Activated CD8-positive, alpha-beta memory T cell treated with anti-CD3 and anti-CD28 coated beads, Interleukin-2, amount 50 U/mL, for 24 hours (primary cell): ENCODE measurements at regions not wholly inside any gene's neighbourhood (a gene's known extent, or its start where the extent isn't known, plus 50 kb on each side); places are given as distances from the start of the nearest gene placed in this dataset.
"Not testable (repeated sequence)": the region's sequence is repeated elsewhere in the genome, so short reads cannot be mapped to it uniquely, and the experiment has no call there.

Experiments used
- DNase-seq: peaks from one replicate; pipeline ENCODE4 v3.0.0-alpha.2; 2020; ENCODE audit errors: extremely low read depth

DNA sequence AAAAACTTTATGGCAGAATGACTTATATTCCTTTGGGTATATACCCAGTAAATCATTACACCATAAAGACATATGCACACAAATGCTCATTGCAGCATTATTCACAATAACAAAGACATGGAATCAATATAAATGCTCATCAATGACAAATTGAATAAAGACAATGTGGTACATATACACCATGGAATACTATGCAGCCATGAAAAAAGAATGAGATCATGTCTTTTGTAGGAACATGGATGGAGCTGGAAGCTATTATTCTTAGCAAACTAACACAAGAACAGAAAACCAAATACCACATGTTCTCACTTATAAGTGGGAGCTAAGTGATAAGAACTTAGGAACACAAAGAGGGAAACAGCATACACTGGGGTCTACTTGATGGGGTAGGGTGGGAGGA, 321.7 kb downstream of the ZNF674 start:
- not testable (repeated sequence) for DNase-seq

DNA sequence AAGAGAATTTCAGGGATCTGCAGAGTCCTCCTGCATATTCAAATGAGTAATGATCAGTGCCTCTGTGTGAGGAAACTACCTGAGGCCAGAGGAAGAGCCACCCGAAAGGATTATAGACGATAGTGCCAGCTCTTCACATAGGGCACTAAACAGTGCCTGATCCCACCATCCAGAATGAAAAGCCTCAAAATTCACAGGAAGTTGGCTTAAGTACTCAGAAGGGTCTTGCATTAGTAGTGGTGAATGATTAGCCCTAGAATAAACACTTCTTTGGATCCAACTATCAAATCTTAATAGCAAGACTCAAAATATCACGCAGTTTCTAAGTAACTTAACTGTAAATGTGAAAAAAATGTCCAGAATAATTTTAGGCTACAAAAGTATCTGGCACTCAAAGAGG, 324.4 kb downstream of the ZNF674 start:
- DNase-seq: no peak

DNA sequence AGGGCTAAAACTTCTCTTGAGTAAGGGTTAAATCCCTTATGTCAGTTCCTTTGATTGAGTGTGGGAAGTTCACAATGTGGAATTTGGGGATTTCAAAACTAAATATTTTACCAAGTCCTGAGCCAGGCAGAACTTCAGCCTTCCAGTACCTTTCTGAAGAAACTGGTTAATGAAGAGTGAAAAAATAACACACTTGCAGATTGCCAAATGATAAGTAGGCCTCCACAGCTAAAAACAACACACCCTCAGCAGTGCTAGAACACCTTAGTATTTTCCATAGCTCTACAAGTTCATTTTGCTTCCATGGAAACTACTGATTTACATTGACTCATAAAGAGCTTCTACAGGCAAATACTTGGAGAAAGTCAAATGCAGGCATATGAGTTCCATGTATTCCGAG, 326.8 kb downstream of the ZNF674 start:
- DNase-seq: no peak

DNA sequence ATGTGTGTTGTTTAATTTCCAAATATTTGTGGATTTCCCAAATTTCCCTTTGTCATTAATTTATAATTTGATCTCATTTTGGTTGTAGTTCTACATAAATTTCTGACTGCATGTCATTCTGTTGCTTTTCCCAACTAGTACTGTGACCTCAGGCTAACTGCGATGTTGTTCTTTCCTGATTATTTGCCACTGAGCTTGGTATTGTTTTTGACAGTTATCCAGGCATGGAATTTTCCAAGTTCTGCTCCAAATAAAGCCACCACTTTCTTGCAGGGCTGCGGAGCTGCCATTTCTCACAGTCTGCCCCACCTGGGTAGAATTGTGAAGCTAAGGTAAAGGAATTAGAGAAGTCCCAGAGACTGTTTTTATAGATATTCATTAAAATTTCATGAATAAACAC, 328.8 kb downstream of the ZNF674 start:
- no peak for DNase-seq

DNA sequence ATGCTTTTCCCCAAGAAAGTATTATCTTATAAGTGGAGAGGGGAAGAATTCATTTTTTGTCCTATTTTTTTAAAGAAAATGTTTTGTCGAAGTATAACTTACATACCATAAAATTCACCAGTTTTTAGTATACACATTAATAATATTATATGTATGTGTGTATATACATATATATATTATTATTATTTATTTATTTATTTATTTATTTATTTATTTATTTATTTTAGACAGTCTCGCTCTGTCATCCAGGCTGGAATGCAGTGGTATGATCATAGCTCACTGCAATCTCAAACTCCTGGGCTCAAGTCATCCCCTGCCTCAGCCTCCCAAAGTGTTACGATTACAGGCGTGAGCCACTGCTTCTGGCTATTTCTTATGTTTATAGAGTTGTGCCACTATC, 334.1 kb downstream of the ZNF674 start:
- DNase-seq: no peak

DNA sequence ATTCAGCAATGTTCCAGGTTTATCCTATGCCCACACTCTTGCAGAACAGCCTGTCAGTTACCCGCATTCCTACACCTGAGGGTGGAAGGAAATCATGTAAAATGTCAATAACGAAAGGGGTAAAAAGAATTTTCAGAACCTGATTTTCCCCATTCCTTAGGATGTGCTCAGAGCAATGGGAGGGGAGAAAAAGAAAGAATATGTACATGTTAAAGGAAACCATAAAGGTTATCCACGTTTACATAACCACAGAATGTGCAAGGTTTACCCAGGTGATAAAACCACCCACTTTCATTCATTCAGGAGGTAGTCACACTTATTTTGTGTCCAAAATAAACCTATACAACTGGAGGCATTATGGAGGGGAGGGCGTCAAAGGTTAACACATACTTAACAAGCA, 335.5 kb downstream of the ZNF674 start:
- no peak for DNase-seq

DNA sequence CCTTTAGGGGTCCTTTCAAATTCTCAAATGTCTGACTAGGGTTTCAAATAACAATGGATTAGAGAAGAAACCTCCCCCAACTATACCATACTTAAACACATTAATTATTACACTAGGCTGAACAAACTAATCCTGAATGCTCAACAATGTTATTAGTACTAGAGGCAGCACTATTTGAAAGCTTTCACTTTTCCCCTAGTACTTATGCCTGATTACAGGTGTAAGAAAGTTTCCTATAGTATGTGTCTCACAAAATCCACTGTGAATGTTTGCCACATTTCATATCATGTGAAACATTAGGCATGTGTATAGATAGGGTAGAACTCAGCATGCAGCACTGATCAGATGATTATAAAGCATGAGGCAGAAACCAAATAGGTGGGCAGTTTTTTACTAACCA, 336.2 kb downstream of the ZNF674 start:
- DNase-seq: no peak

DNA sequence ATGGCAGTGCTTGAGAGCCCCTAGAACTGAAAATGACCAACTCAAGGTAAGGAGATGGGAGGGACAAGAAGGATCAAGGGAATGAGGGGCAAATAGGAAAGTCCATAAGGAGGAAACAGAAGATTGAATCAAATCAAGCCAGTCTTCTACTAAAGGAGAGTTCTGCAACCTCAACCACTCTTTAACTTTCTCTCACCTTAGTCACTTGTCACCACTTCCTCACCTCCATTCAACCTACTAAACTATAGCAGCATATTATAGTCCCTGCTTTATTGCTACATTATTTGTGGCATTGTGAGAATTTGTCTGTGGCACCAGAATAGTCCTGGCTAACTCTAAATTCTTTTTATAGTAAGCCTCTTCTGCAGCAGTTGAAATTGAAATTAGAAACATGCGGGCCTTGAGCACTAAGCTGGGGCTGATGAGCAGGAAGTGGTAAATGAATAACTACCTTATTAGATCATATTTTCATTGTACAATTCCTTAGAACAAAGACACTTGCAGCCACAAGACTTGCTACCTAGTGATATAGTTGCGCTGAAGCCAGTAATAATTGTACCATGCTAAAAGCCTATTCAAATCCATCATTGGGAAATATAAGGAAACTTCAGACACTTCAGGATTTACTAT, 336.9 kb downstream of the ZNF674 start:
- no peak for DNase-seq

DNA sequence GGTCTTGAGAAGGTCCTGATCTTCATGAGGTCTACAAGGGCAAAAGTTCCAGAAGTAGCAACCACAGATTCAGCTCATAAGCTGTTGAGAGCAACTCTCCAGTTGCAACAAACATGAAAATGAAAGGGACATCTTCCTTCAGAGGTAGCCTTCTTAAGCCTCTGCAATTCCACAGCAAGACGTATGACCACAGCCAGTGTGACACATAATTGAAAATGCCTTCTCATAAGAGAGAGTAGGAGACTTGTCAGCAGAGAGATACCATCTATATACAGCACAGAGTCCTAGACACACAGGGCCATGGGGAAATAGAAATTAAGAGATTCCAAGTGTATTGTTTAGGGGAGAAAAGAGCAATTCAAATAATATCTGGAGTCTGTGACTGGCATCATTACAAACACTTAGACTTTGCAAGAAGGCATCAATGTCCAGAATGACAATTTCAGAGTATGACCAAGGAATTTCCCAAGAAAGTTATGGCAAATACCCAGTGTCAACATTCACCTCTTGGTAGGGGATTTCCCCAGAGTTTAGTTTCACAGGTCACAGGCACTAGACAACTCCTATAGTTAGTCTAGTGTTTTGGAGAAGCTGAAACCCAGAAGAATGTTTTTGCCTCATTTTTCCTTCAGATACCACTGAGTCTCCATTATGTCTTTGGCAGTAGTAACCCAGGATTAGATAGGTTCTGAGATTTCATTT, 340.3 kb downstream of the ZNF674 start:
- no peak for DNase-seq

DNA sequence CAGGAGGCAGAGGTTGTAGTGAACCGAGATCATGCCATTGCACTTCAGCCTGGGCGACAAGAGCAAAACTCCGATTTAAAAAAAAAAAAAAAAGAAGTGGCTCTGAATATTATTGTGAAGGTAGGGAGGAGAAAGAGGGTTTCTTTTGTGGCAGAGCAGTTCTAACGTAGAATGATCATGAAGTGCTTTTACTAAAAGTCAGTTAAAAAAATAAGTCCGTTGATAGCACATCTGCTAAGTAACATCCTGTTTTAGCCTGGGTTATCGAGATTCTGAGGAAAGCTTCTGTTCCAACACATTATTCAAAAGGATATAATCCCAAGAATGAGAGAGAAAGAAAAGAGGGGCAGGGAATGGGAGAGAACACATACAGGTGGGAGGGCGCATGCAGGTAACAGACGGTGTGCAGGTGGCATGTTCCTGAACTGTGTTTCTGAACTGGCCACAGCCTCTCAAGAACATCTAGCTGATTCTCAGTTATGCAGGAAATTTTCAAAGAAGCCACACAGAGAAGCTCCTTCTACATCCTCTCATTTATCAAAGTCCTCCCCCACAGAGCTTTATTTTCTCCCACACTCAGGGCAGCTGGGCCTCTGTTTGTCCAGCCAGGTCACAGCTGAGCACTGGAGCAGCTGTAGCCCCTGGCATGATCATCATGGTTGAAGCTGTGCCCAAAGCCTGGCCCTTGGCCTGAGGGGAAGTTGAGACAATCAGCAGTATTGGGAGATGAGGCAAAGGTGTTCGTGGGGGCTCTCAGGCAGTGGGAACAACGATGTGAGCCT, 342.3 kb downstream of the ZNF674 start:
- no peak for DNase-seq

DNA sequence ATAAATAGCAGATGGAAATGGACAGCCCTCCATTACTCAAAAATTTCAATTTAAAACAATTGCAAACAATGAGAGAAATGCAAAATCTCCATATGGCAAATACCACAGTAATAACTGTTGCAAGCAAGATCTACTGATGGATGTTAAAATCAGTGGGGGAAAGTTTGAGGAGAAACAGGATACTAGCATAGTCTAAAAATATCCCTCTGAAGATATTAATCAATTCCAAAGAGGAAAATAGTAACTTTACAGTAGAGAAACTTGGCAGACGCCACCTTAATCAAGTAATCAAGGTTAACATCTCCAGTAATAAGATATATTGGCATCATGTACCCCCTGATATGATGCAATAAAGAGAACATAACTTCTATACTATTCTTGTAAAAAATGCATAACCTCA, 344.8 kb downstream of the ZNF674 start:
- no peak for DNase-seq

DNA sequence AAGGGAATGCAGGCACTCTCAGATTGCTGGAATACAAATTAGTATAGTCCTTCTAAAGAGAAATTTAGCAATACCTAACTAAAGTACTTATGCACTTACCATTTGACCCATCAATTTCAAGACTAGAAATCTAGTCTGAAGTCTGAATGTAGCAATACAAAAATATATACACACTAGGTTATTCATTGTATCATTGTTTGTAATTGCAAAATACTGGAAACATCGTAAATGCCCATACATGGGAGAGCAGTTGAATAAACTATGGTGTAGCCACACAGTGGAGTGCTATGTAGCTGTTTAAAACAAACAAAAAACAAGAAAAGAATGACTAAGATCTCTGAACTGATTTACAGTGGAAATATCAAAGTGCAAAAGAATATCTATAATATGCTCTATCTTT, 346.4 kb downstream of the ZNF674 start:
- no peak for DNase-seq

DNA sequence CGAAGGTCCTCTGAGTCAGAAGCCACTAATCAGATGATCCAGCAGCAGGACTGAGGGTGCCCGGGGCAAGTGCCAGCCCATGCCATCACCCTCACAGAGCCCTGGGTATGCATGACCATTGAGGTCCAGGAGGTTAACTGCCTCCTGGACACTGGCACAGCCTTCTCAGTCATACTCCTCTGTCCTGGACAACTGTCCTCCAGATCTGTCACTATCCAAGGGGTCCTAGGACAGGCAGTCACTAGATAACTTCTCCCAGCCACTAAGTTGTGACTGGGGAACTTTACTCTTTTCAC, 358.5 kb downstream of the ZNF674 start:
- DNase-seq: not testable (repeated sequence)

DNA sequence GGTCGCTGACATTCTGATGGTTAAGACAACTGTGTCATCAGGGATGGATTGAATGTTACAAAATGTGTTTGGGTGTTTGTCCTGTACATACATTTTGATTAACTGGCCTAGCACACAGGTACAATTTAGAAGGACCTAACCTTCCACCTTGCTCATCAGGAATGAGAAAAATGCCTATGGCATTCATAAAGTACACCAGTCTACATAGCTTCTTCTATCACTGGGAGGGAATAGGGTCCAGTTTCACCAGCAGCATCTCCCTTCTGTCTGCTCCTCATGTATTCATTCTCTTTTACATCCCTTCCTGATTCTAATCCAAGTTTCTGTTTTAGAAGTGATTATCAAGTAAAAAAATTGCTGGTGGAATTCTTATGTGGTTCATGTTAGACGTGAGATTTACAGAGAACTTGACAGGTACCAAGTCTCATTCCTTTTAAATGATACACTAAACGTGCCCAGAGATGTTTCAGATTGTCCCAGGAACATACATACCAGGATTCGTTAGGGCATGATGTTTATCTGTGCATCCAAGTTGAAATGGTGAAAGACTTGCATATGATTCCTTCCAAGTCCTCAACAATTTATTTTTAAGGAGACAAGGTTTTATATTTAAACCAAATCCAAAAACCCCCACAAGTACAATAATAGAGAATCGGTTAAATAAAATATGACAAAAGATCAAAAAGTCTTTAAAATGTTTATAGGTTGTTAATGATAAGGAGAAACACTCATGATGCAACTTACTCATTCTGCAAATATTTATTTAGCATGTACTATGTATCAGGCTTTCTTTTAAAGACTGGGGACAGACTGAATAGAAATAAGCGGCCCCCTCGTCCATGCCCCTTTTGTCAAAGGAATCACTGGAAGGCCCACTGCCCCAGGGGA, 359.1 kb downstream of the ZNF674 start:
- DNase-seq: no peak

DNA sequence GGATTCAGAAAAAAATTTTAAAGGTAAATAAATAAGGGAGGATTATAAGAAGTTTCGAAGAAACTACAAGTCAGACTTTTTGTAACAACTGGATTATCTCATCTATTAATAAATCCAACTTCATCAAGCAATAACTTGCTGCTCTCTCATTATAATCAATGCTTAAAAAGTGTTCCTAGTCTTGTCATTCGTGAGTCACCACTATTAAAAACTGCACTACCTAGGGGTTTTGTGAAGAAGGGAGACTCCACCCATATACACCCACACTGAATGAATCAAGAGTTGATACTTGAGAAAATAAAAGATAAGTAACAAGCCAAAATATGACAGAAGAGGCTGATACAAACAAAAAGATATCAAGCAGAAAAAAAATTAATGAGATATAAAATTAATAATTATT, 360.5 kb downstream of the ZNF674 start:
- no peak for DNase-seq

DNA sequence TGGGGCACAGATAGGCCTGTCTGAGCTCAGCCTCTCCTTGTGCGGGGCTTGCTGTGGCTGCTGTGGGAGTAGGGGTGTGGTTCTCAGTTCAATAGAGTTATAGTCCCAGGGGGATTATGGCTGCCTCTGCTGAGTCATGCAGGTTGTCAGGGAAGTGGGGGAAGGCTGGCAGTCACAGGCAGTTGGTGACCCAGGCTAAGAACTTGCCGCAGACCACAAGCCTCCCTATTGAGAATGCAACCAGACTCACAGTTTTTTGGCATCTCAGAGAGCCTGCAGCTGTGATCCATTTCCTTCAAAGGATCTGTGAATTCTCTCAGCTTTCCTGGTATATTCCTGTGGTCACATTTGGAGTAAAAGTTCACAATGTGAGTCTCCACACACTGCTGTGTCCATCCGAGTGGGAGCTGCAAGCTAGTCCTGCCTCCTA, 364.9 kb downstream of the ZNF674 start:
- no peak for DNase-seq

DNA sequence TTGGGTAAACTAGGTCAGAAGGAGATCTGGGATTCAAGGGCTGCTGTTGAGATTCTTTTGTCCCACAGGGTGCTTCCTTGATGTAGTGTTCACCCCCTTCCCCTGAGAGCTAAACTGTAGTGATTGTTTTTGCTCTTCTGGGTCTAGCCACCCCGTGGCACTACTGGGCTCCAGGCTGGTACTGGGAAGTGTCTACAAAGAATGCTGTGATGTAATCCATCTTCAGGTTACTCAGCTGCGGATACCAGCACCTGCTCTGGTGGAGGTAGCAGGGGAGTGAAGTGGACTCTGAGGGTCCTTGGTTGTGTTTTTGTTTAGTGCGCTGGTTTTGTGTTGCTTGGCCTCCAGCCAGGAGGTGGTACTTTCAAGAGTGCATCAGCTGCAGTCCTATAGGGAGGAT, 365.5 kb downstream of the ZNF674 start:
- DNase-seq: no peak

DNA sequence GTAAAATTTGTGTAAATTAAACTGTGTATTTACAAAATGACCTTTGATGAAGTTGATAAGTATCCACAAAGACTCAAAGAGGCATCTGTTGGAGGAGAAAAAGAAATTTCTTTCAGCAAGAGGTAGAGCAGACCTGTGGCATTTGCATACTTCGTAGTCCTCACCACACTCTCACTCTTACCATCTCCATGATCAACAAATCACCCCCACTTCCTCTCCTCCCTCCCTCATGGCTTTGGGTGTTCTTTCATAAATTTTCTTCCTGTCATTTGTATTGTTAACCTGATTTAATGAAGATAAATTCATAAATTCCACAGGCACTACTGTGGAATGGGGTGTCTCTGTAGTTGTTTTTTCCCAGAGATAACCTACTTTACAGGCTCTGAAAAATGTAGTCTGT, 366.5 kb downstream of the ZNF674 start:
- no peak for DNase-seq

DNA sequence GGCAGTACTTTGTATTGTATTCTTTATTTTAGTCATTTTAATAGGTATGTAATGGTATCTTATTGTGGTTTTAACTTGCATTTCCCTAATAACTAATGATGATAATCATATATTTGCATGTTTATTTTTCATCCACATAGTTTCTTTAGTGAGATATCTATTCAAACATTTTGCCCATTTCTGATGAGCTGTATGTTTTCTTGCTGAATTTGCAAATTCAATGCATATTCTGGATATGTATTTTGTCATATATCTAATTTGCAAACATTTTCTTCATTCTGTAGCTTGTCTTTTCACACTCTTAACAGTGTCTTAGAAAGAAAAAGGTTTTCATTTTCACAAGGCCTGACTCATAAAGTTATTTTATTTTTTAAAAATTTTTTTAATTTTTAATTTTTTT, 372.1 kb downstream of the ZNF674 start:
- no peak for DNase-seq

DNA sequence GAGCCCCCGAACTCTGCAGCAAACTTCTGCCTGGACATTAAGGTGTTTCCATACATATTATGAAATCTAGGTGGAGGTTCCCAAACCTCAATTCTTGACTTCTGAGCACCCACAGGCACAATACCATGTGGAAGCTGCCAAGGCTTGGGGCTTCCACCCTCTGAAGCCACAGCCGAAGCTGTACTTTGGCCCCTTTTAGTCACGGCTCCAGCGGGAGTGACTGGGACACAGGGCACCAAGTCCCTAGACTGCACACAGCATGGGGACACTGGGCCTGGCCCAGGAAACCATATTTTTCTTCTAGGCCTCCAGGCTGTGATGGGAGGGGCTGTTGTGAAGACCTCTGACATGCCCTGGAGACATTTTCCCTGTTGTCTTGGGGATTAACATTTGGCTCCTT, 373.8 kb downstream of the ZNF674 start:
- DNase-seq: not testable (repeated sequence)

DNA sequence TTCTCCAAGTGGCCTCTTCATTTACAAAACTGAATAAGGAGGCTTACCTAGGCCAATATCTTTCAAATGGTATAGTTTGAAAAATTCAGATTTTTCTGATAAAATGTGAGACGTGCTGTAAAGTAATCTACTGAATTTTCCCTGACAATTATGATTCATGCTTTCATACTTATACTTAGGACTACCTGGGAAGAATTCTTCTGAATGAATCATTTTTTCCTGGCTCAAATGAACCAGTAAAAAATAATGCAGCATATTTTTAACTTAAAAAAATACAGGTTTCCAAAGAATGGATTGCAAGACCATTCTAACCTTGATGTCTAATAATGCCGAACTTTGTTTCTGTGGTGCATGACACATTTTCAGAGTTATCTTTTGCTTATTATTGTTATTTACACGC, 375.4 kb downstream of the ZNF674 start:
- no peak for DNase-seq

DNA sequence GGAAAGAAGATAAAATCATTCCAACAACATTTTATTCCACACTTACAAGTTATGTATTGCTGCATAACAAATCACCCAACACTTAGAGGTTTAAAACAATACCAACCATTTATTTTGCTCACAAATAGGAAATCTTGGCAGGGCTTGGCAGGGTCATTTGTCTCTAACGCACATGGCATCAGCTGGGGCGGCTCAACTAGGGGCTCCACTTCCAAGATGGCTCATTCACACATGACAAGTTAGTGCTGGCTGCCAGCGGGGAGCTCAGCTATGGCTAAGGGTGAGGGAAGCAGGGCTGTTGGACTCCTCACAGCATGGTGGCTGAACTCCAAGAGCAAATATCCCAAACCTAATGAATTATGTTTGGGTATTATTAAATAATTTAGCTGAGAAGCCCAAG, 377.0 kb downstream of the ZNF674 start:
- no peak for DNase-seq
